H1 (cell line): ENCODE measurements at regions not wholly inside any gene's neighbourhood (a gene's known extent, or its start where the extent isn't known, plus 50 kb on each side); places are given as distances from the start of the nearest gene placed in this dataset.

Experiments used
- CHD1 ChIP-seq: IDR thresholded peaks from 2 replicates; pipeline ENCODE4 v1.6.1; 2012; ENCODE audit warnings: low read depth, low read length, improper control_type of control experiment
- POU5F1 ChIP-seq: IDR thresholded peaks from 2 replicates; pipeline ENCODE4 v1.6.1; 2011; ENCODE audit warnings: low read depth, mild to moderate bottlenecking, low read length, moderate library complexity
- SIN3A ChIP-seq, 2 experiments: IDR thresholded peaks in 1 of 2; conservative IDR thresholded peaks in 1 of 2; 2 replicates each; pipeline ENCODE4 v1.6.1; 2011 to 2012; ENCODE audit warnings: low read length in 2 of 2, improper control_type of control experiment in 1 of 2, low read depth in 1 of 2, mild to moderate bottlenecking in 1 of 2

DNA sequence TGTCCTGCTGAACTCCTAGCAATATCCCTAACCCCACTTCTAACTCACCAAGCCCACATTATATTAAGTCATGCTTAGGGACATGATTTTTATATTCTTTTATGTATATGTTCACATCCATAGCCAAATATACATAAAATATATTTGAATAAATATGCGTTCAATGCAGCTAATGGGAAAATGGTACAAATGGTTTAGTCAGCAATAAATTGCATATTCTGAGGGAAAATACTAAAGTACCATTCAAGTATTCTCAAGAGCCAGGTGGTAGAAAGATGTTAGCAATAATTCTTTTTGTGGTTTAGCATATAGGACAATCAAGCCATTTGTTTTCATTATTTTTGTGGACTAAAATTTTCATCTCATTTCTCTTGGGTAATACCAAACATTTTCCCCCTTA, 306.0 kb downstream of the TDRD15 start (continued):
- TF ChIP-seq CHD1 (no peak), SIN3A (conservative IDR thresholded peaks at IDR 0.05 in 1 of 2, IDR thresholded peaks at IDR 0.05 in 1 of 2; ENCODE audit: low read depth in 1 of 2, low read length in 2 of 2) (no peak), POU5F1 (no peak)
